ENCODE measurements at regions not wholly inside any gene's neighbourhood (a gene's known extent, or its start where the extent isn't known, plus 50 kb on each side); places are given as distances from the start of the nearest gene placed in this dataset.

DNA sequence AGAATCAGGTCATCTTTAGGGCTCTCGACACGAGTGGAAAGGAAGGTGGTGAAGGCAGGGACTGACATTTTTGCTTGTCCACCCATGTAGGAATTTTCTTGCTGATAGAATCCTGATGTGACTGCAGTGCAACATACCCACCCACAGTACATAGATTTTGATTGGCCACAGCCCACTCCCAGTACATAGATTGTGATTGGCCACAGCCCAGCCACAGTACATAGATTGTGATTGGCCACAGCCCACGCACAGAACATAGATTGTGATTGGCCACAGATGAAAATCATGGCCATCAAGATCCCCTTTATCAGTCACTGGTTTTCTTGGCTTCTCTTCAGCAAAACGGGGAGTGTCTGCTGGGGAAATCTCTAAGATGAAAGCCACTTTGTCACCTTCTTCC lies 1041.5 kb downstream of the AACS start:
- no peak for DNase-seq (ENCODE audit: low spot score)

DNA sequence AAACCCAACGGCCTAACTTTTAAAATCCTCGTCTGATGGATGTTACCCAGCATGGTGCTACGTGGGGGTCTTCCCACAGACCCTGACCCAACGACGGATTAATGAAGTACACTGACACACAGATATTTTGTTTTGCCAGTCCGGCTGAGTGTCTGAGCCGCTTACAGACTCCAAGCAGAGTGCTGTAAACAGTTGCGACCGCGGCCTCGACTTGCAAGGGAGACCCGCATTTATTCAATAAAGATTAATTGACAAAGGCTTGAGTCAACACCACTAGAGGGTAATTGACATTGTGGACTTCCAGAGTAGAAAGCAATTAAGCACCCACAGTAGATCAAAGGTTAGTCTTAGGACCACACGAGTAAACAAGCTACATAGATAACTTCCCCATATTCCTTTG lies 1042.4 kb downstream of the AACS start:
- no peak for DNase-seq (ENCODE audit: low spot score)

DNA sequence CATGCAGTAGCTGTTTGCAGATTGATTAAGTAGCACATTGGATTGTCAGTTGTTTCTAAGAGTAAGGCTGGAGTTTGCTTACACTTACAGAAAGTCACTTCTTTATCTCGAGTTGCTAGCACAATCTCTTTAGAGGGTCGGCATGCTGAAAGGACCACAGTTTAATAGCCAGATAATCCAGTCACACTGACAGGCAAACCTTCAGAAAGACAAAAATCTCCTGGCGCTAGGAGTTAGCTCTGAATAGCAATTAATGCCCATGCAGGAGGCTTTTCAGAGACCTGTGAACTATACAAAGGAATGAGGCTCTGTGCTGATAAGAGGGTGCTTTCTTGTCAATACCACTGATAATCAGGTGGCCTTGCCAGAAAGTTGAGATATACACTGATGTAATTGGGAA lies 1043.0 kb downstream of the AACS start:
- DNase-seq (ENCODE audit: low spot score) = no peak

- no peak for DNase-seq (ENCODE audit: low spot score)
Observed at GRCh38 chr12:126112141-126112540, 1046.9 kb downstream of the AACS start.

- DNase-seq (ENCODE audit: low spot score) = no peak
Observed at GRCh38 chr12:126112849-126113248, 1047.6 kb downstream of the AACS start.

DNA sequence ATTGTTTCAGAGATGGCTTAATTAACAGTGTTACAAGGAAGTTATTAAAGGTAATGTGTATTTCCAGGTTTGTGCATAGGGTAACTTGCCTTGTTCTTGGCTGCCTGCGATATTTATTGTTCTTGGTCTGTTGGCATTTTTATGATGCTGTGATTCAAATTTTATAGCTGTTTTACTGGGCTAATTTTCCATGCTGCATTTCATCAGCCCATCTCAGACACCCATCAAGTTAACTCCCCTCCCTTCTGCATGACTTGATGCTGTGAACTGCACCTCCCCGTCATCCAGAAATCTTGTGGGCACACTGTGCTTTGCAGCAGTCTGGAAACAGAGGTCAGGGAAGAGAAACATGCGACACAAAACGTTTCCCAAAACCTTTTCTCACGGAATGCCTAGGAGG lies 1049.2 kb downstream of the AACS start:
- DNase-seq (ENCODE audit: low spot score) = no peak

- DNase-seq (ENCODE audit: low spot score) = no peak
Observed at GRCh38 chr12:126117502-126117901, 1052.3 kb downstream of the AACS start.

- no peak for DNase-seq (ENCODE audit: low spot score)
Observed at GRCh38 chr12:126139355-126139754, 1074.1 kb downstream of the AACS start.

- DNase-seq (ENCODE audit: low spot score) = no peak
Observed at GRCh38 chr12:126144603-126145002, 1079.4 kb downstream of the AACS start.

DNA sequence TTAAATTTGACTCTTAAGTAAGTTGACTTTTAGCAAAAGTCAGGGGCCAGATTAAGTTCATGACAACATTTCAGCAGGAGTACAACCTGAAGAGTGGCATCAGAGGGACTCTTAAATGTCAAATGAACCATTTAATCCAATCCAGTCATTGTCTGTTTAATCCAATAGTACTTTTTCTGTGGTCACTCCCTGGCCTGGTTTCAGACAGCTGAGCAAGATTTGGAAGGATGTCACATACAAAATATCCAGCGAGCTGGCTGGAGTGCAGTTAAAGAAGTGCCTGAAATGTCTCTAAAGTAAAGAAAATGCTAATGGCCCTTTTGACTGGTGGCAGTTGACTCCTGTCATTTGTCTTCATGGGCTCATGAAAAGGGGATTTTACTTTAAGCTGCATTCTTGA lies 1082.1 kb downstream of the AACS start:
- DNase-seq (ENCODE audit: low spot score) = no peak

DNA sequence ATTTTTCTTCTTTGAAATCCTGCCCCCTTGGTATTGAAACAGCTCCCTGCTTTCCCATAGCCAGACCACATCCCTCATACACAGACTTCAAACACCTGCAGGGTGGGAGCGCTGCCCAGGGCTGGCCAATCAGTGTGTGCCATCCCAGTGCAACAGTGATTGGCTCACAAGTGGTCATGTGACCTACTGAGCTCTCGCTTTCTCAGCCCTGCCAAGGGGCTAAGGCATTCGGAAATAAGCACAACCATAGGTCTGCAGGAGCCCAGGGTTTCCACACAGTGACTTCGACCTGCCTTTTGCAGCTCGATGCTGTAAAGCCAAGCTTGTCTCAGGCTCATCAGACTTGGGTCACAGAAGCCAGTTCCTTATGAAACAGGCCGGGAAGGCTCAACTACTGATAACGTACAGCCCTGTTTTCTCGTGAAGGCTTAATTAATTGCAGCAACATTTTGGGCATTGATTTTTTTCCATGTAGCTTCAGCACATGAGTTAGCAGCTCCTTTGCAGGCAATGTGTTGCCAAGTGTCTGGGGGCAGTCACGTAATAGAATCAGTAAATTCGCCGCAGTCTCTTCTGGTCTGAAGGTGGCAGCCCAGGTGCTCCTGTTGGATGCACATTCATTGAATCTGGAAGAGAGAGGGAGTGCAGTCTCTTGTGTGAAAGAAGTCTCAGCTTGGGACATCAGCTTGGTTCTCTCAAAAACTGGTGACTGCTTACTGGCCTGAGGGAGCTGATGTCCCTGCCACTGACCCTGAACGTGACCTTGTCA lies 1091.8 kb downstream of the AACS start:
- no peak for DNase-seq (ENCODE audit: low spot score)

GRCh38 chr12:126157575-126157966 lies 1092.3 kb downstream of the AACS start:
- DNase-seq (ENCODE audit: low spot score) = no peak

DNA sequence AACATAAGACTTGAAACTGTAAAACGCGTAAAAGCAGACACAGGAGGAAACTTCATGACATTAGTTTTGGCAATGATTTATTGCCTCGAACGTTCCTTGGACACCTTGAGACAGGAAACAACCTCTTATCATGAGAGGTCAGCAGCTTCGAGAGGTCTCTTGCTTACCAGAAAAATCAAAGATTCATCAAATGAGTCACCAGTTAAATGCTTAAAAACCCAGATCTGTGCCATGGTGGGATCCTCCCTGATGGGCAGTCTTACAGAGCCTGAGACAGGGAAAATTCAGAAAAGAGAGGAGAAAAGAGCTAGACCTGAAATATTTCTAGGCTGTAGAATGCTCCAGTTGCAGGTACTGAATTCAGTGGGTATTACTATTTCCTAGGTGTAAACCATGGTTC lies 1093.9 kb downstream of the AACS start:
- no peak for DNase-seq (ENCODE audit: low spot score)

GRCh38 chr12:126160912-126161311 lies 1095.7 kb downstream of the AACS start:
- no peak for DNase-seq (ENCODE audit: low spot score)

- no peak for DNase-seq (ENCODE audit: low spot score)
Observed at GRCh38 chr12:126163984-126164383, 1098.7 kb downstream of the AACS start.

DNA sequence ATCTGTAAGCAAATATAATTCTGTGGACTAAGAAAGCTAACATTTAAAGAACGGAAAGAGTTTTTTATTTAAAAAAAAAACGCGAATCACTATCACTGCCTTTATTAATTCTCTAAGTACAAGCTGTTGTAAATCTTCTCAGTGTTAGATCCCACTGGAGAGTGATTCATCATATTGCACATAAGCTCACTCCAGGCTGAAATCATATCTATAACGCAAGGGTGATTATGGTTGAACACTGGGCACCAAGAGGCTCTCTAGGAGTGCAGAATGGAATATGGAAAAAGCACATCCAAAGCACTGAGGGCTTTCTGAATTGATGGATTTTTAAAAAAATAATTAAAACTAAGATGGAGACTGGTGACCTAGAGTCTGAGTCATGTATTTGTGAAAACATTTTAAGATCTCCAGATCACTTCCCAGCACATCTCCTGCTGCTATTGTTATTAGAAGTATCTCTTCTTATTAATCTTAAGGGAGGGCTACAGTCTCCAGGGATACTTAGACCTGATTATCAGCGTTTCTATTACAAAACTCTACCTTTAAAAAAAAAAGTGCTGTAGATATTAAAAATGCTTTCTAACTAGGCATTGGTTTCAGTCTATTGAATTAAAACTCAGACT lies 1106.8 kb downstream of the AACS start:
- no peak for DNase-seq (ENCODE audit: low spot score)

GRCh38 chr12:126182619-126183236 lies 1117.5 kb downstream of the AACS start:
- no peak for DNase-seq (ENCODE audit: low spot score)

DNA sequence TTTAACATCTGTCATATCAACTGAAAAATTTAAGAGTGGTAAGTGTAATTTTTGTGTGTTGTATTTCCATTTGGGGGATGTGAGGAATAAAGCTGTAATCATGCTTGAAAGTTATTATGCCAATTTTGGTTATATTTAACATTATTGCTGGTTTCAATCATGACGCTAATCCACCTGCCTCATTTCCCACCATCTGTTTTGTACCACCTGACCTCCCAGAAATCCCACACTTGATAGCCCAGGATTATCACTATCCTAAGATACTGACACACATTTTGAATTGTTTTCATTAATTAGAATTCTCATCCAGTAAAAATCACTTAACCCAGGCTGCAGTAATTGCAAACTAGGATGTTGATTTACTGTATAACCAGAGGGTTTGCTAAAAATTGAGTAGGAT lies 1119.8 kb downstream of the AACS start:
- no peak for DNase-seq (ENCODE audit: low spot score)

GRCh38 chr12:126189856-126190255 lies 1124.6 kb downstream of the AACS start:
- DNase-seq (ENCODE audit: low spot score) = no peak

- no peak for DNase-seq (ENCODE audit: low spot score)
Observed at GRCh38 chr12:126191031-126191891, 1126.0 kb downstream of the AACS start.

- DNase-seq (ENCODE audit: low spot score) = no peak
Observed at GRCh38 chr12:126191949-126192348, 1126.7 kb downstream of the AACS start.

DNA sequence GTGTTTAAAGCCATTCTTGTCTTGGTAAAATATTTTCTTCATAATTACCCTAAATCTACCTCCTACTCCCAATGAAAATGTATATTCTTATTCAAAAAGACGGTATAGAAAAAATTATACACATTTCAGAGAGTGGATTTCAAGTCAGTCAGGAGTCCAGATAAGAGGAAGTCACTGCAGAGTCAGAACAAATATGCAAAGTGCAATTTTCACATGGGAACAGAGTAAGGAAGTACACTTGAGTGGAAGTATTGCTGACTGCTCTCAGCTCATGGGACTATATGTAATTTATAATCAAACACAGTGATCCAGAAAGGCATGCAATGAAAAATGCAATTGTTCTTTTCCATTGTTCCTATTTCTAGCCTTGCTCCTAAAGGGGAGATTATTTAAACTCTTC lies 1128.0 kb downstream of the AACS start:
- no peak for DNase-seq (ENCODE audit: low spot score)

GRCh38 chr12:126196263-126196662 lies 1131.0 kb downstream of the AACS start:
- DNase-seq (ENCODE audit: low spot score) = no peak
